ENCODE measurements at regions not wholly inside any gene's neighbourhood (a gene's known extent, or its start where the extent isn't known, plus 50 kb on each side); places are given as distances from the start of the nearest gene placed in this dataset.
"Not testable (repeated sequence)": the region's sequence is repeated elsewhere in the genome, so short reads cannot be mapped to it uniquely, and the experiment has no call there.

- DNase-seq = no peak
These were observed 338.4 kb upstream of the FRG2C start for GRCh38 chr3:75325716-75326115.

DNA sequence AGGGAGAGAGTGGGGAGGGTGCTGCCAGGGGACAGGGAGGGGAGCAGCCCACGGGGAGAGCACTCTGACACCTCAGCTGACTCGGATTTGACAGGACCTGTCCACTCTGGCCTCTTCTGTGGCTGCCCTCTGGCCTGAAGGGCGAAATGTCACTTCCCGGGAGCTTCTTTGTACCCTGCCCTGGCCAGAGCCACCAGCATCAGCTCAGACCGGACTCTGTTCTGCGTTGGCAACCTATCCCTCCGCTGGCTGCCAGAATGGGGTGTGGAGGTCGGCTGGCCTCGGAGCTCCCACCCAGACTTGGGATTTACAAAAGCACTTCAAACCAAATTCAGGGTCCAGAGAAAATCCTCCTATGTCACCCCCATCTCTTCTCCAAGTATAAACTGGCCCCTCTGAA is 336.7 kb upstream of the FRG2C start:
- no peak for DNase-seq

DNA sequence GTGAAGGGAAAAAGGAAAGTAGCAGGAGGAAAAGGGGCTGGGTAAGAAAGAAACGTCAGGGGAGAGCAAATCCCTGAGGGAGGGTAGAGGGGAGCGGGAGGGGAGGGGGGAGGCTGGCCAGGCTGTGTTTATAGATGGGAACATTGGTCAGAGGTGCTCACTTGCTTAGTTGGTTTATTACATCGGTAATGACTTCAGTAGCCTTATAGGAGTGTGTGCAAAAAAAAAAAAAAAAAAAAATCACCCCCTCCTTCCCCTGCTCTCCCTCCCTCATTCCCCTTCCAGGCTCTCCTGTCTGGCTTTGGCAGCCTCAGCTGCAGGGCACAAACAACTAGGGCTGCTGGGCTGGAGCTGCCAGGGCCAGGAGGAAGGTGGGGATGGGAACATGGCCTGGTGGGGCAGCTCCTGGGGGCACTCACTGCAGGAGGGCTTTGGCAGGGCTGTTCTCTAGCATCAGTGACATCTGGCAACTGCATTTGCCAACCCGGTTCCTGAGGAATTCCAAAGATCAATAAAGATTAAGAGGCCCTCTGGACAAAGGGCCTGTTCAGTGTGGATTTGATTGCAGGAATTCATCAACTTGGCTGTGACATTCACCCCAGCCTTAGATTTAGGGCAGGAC is 334.5 kb upstream of the FRG2C start:
- DNase-seq = no peak

DNA sequence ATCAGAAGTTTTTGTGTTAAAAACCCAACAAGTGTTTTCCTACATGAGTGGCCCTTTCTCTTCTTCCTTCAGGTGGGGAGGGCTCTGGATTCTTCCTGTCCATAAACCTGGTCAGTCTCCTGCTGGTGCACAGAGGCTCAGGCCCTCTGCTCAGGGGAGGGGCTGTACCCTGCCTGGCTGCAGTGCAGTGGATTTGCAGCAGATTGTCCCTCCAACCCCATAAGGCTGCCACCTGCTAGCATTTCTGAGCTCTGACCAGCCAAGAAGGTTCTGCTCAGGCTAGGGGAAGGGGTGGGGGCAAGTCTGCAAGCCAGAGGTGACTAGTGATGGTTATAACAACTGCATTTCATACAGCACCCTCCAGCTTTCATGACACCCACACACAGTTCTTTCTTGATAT is 333.7 kb upstream of the FRG2C start:
- DNase-seq = not testable (repeated sequence)

GRCh38 chr3:75332090-75332489 is 332.0 kb upstream of the FRG2C start:
- not testable (repeated sequence) for DNase-seq

DNA sequence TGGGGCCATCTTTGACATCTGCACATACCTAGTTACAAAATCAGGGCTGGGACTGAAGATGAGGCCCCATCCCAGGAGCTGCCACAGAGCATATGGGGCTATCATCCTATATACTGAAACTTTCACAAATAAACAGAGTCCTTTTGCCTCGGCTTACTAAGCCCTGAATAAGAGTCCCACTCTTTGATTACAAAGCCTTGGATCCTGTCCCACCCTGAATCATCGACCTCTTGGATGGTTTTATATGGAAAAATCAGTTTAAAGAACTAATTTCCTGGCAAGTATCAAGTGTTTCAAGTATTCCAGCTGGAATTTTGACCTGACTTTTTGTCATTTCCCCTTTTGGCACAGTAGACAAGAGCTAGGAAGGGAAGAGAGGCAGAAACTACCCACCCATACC is 331.3 kb upstream of the FRG2C start:
- DNase-seq = no peak

GRCh38 chr3:75334299-75334698 is 329.8 kb upstream of the FRG2C start:
- DNase-seq = no peak

DNA sequence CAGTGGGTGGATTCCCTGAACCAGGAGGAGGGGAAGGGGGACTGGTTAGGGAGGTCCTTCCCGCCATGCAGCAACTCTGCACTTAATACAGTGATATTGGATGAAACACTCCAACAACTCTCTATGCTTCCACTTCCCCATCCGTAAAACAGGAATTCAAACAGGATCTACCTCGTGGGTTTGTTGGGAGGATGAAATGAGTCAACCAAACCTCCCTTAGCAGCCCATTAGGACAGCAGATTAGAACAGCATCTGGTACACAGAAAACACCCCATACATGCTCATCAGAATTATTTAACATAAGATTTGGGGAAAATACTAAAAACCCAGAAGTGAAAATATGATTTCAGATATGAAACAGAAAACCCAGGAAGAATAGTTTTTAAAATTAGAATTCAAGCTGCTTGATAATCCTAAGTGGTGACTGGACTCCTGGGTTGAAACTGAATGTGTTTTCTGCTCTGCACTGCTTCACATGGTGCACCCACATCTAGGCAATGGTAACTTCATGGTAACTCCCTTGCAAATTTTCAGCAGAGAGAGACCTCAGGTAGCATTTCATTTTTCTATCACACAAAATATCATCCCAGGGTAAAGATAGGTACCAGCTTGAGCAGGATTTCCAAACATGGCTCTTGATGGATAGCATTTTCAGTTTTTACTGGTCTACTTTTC is 326.8 kb upstream of the FRG2C start:
- DNase-seq = no peak

DNA sequence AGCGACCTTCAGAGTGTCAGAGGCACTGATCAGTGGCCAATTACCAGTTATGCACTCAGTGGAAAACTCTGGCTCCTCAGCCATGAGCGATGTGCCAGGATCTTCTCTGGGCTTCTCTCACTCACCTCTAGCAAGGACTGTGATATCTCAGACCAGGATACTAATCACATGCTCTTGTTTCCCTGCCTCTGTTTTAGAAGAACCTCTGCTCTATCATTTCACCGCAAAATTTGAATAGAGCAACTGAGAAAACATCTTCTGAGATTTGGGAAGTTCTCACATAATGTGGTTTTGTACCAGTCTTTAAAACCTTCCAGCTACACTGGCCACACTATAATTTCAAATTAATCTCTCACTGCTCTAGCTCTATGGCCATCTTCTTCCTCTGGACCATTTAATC is 325.8 kb upstream of the FRG2C start:
- no peak for DNase-seq

DNA sequence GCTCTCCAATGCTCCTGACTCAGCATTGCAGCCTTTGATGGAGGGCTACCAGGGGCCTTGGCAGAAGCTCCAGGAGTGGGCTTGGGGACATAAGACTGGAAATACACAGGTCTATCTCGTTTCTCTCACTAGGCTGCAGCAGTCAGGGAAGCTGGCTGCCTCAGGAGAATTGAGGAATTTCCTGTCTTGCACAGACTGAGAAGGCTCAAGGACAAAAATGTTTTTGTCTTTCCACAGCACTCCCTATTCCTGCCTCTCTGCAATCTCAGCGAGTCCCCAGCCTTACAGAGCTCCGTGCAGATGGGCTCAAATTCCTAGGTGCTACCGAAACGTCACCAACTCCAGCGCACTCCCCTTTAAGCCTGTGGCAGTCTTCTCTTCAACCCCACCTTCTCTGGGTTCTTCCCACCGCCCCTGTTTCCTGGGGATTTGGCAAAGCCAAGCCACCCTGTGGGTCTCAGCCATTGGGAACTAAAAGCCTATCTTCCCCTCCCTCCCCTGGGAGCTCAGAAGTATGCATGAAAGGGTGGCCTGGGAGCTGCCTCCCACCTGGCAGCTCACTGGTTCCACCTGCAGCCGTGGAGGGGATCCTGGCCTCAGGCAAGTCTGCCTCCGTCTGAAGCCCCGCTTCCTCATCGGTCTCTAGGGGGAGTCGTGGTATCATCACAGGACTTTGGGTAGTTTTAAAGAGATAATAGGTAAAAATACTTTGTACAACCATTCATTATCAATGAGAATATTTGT is 322.6 kb upstream of the FRG2C start:
- DNase-seq = no peak

- peak; percentile 18 for DNase-seq
These were observed 321.7 kb upstream of the FRG2C start for GRCh38 chr3:75342425-75342824.

DNA sequence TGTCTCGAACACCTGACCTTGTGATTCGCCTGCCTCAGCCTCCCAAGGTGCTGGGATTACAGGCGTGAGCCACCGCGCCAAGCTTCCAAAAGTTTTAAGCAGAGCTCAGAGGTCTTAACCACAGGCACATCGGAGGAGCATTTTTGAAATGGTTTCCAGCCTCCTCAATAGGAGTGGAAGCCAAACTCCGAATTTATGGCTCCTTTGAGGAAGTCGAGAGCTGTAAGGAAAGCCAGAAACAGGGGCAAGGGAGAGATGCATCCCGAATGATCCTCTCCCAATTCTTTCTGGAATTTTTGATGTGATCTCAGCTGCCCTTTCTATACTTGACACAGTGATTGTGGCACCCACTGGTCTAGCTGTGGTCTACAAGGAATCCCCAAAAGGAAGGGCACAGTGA is 313.6 kb upstream of the FRG2C start:
- DNase-seq = not testable (repeated sequence)

DNA sequence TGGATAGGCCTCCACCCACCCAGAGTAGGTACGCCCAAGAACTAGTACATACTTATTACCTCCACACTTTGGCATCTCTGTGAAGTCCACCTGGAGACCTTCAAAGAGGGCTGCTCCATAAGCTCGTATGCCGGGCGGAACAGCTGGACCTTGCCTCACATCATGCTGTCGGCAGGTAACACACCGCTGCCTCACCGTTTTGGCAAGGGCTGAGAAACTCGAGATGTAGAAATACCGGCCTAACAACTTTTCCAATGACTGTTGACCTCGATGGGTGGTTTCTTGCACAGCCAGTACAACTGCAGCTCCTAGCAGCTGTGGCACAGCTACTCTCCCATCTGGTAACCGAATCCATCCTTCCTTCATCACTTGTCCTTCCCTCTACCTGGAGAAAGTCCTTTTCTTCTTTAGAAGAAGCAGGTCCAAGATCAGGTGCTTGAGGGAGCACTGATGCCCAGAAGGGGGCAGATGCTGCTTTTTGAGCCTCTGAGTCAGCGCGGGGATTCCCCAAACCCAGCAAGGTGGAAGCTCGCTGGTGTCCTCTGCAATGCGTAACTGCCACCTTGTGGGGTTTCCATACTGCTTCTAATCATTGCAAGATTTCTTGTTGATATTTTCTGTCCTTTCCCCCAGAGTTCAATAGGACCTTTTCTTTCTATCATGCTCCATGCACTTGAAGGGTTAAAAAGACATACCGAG is 301.9 kb upstream of the FRG2C start:
- DNase-seq = not testable (repeated sequence)

DNA sequence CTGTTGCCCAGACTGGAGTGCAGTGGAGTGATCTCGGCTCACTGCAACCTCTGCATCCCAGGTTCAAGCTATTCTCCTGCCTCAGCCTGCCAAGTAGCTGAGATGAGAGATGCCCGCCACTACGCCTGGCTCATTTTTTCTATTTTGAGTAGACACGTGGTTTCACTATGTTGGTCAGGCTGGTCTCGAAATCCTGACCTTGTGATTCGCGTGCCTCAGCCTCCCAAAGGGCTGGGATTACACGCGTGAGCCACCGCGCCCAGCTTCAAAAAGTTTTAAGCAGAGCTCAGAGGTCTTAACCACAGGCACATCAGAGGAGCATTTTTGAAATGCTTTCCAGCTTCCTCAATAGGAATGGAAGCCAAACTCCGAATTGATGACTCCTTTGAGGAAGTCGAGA is 291.2 kb upstream of the FRG2C start:
- not testable (repeated sequence) for DNase-seq

DNA sequence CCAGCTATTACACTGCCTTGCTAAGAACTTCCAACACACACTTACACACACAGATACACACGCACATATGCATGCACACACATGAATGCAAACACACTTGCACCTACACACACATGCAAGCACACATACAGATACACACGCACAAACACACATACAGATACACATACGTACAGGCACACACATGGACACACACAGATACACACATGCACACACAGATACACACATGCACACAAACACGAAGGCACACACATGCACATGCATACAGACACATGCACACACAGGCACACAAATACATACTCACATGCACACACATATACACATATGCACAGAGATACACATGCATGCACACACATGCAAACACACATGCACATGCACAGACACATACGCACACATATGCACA is 284.3 kb upstream of the FRG2C start:
- not testable (repeated sequence) for DNase-seq

DNA sequence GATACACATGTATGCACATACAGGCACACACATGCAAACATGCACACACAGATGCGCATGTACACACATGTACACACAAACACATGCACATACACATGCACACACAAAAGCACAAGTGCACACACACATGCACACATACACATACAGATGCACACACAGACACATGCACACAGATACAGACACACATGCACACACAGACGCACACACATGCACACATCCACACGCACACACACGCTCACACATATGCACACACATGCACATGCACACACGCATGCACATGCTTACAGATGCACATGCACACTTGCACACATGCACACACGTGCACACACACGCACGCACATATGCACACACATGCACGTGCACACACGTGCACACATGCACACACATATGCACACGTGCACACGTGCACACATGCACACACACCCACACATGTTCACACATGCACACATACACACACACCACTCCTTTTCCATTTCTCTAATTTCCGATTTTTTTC is 283.8 kb upstream of the FRG2C start:
- DNase-seq = no peak

DNA sequence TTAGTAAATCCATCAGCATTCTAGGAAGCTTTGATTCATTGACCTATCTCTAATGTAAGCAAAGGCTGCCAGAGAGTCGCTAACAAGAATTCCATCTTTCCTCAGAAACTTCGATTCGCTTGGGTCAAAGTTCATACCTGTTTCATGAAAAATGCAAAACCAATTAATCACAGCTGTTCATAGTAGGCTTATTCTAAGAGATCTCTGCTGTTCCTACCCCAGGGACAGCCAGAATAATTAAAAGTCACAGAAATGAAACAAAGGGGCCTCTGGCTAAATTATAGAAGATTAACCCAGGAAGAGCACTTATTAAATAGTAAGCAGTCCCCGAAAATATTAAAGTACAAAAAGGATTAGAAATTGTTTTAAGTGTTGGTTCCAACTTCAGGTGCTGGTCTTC is 280.1 kb upstream of the FRG2C start:
- DNase-seq = not testable (repeated sequence)

- DNase-seq = not testable (repeated sequence)
These were observed 275.5 kb upstream of the FRG2C start for GRCh38 chr3:75388486-75389124.

GRCh38 chr3:75393288-75393694 is 270.8 kb upstream of the FRG2C start:
- not testable (repeated sequence) for DNase-seq

GRCh38 chr3:75394102-75394501 is 270.0 kb upstream of the FRG2C start:
- DNase-seq = not testable (repeated sequence)

- DNase-seq = not testable (repeated sequence)
These were observed 269.4 kb upstream of the FRG2C start for GRCh38 chr3:75394562-75395360.
